Fibroblast of lung (primary cell): ENCODE measurements at regions not wholly inside any gene's neighbourhood (a gene's known extent, or its start where the extent isn't known, plus 50 kb on each side); places are given as distances from the start of the nearest gene placed in this dataset.
A peak's percentile ranks its signal among the peaks of the same experiment; 100 is the strongest.

Experiments used
- DNase-seq, 2 donors: peaks; one replicate each; pipeline versions ENCODE4 v3.0.0 to v3.0.0-alpha.2; 2010; ENCODE audit warnings: low read depth in 2 of 2
- H2AFZ ChIP-seq: 2 replicates; pipeline ENCODE4 v1.5.1; 2012; ENCODE audit warnings: low read length, control low read depth, inconsistent platforms
- H3K27ac ChIP-seq: 2 replicates; pipeline ENCODE4 v1.5.1; 2011; ENCODE audit warnings: low read length, control low read depth; ENCODE audit not compliant: insufficient read depth
- H3K27me3 ChIP-seq: 2 replicates; pipeline ENCODE4 v1.5.1; 2011; ENCODE audit warnings: mild to moderate bottlenecking, low read length; ENCODE audit not compliant: control insufficient read depth, insufficient read depth
- H3K36me3 ChIP-seq: 2 replicates; pipeline ENCODE4 v1.5.1; 2011; ENCODE audit warnings: low read length; ENCODE audit not compliant: control insufficient read depth, insufficient read depth
- H3K4me1 ChIP-seq: 2 replicates; pipeline ENCODE4 v1.5.1; 2011; ENCODE audit warnings: low read length; ENCODE audit not compliant: control insufficient read depth, insufficient read depth; ENCODE audit errors: extremely low read depth
- H3K4me2 ChIP-seq: 2 replicates; pipeline ENCODE4 v1.5.1; 2011; ENCODE audit warnings: low read length, control low read depth; ENCODE audit not compliant: insufficient read depth; ENCODE audit errors: extremely low read depth
- H3K4me3 ChIP-seq, 4 experiments: fragments of 200-600 bp in 1 of 4; sonication (generic) in 1 of 4; replicated peaks in 1 of 4; 2 replicates each; pipeline ENCODE4 v1.5.1; 2011 to 2016; ENCODE audit warnings: low read length in 4 of 4, low read depth in 3 of 4, mild to moderate bottlenecking in 3 of 4, control low read depth in 2 of 4, inconsistent platforms in 1 of 4, mixed read lengths in 1 of 4; ENCODE audit not compliant: insufficient read depth in 1 of 4; ENCODE audit errors: control extremely low read depth in 1 of 4
- H3K79me2 ChIP-seq: 2 replicates; pipeline ENCODE4 v1.5.1; 2012; ENCODE audit warnings: mild to moderate bottlenecking, low read length, inconsistent platforms; ENCODE audit not compliant: control insufficient read depth, insufficient read depth
- H3K9ac ChIP-seq: 2 replicates; pipeline ENCODE4 v1.5.1; 2011; ENCODE audit warnings: mild to moderate bottlenecking, low read length, control low read depth; ENCODE audit not compliant: insufficient read depth
- H3K9me3 ChIP-seq: 2 replicates; pipeline ENCODE4 v1.5.1; 2012; ENCODE audit warnings: low read depth, low read length; ENCODE audit not compliant: control insufficient read depth, insufficient read depth
- H4K20me1 ChIP-seq: 2 replicates; pipeline ENCODE4 v1.5.1; 2011; ENCODE audit warnings: low read length; ENCODE audit not compliant: control insufficient read depth, insufficient read depth; ENCODE audit errors: extremely low read depth
- CTCF ChIP-seq, 2 donors: IDR thresholded peaks in 1 of 2; conservative IDR thresholded peaks in 1 of 2; 1 replicate in 1 of 2; 2 replicates in 1 of 2; pipeline ENCODE4 v1.5.1; 2011 to 2012; ENCODE audit warnings: low read length in 2 of 2, control low read depth in 1 of 2, inconsistent platforms in 1 of 2, low read depth in 1 of 2, mild to moderate bottlenecking in 1 of 2
- EZH2 ChIP-seq: IDR thresholded peaks from 2 replicates; pipeline ENCODE4 v1.5.1; 2012; ENCODE audit warnings: low read length, control low read depth, mild to moderate bottlenecking; ENCODE audit errors: missing control alignments

- no peaks in the 10 kb centered on the region for H3K79me2 ChIP-seq
- no peaks in the 10 kb centered on the region for H4K20me1 ChIP-seq
- H3K9ac ChIP-seq: no peak overlapping the region
- no peak overlapping the region for H3K4me3 ChIP-seq
- H3K9me3 ChIP-seq: no peaks in the 10 kb centered on the region
- no peak overlapping the region for H3K4me2 ChIP-seq
- no peaks in the 10 kb centered on the region for H3K36me3 ChIP-seq
- H3K27me3 ChIP-seq: no peaks in the 10 kb centered on the region
- H2AFZ ChIP-seq: no peak overlapping the region
- no peaks in the 10 kb centered on the region for H3K4me1 ChIP-seq
- H3K27ac ChIP-seq: no peak overlapping the region
- DNase-seq: peak in 1 of 2 donors; percentile 62
- TF ChIP-seq EZH2 (no peak), CTCF (conservative IDR thresholded peaks at IDR 0.05 in 1 of 2, IDR thresholded peaks at IDR 0.05 in 1 of 2; ENCODE audit: low read depth in 1 of 2, low read length in 2 of 2) (no peak)
Observed at GRCh38 chr4:179325181-179325580, 1882.9 kb upstream of the AGA start.

GRCh38 chr4:179328627-179329026 lies 1886.4 kb upstream of the AGA start:
- H3K27ac ChIP-seq: no peak overlapping the region
- no peak overlapping the region for H3K9ac ChIP-seq
- no peaks in the 10 kb centered on the region for H3K79me2 ChIP-seq
- no peak overlapping the region for H2AFZ ChIP-seq
- no peaks in the 10 kb centered on the region for H3K9me3 ChIP-seq
- TF ChIP-seq CTCF (conservative IDR thresholded peaks at IDR 0.05 in 1 of 2, IDR thresholded peaks at IDR 0.05 in 1 of 2; ENCODE audit: low read depth in 1 of 2, low read length in 2 of 2) (no peak), EZH2 (no peak)
- DNase-seq: no peak
- H3K4me3 ChIP-seq: no peak overlapping the region
- H3K4me2 ChIP-seq: no peak overlapping the region
- H3K27me3 ChIP-seq: no peaks in the 10 kb centered on the region
- no peaks in the 10 kb centered on the region for H4K20me1 ChIP-seq
- no peaks in the 10 kb centered on the region for H3K36me3 ChIP-seq
- no peaks in the 10 kb centered on the region for H3K4me1 ChIP-seq

- H3K79me2 ChIP-seq: no peaks in the 10 kb centered on the region
- no peak overlapping the region for H3K4me2 ChIP-seq
- no peak overlapping the region for H3K27ac ChIP-seq
- H3K9me3 ChIP-seq: no peaks in the 10 kb centered on the region
- no peaks in the 10 kb centered on the region for H3K36me3 ChIP-seq
- no peak overlapping the region for H3K4me3 ChIP-seq
- H2AFZ ChIP-seq: no peak overlapping the region
- H3K9ac ChIP-seq: no peak overlapping the region
- no peak for DNase-seq
- TF ChIP-seq EZH2 (no peak), CTCF (conservative IDR thresholded peaks at IDR 0.05 in 1 of 2, IDR thresholded peaks at IDR 0.05 in 1 of 2; ENCODE audit: low read depth in 1 of 2, low read length in 2 of 2) (no peak)
- no peaks in the 10 kb centered on the region for H3K27me3 ChIP-seq
- no peaks in the 10 kb centered on the region for H4K20me1 ChIP-seq
- H3K4me1 ChIP-seq: no peaks in the 10 kb centered on the region
Observed at GRCh38 chr4:179331362-179331761, 1889.1 kb upstream of the AGA start.
